Smooth muscle cell (in vitro differentiated cells): ENCODE measurements at regions not wholly inside any gene's neighbourhood (a gene's known extent, or its start where the extent isn't known, plus 50 kb on each side); places are given as distances from the start of the nearest gene placed in this dataset.

ENCODE experiments used
- DNase-seq: peaks from one replicate; lab custom pipeline; 2025; ENCODE audit not compliant: unreplicated experiment; lab: John Stamatoyannopoulos, UW
- H2AFZ ChIP-seq: fragments of 200-600 bp; sonication (generic); 2 replicates; pipeline ENCODE4 v1.6.0; 2016; ENCODE audit warnings: antibody characterized with exemption, low read depth, mild to moderate bottlenecking
- H3F3A ChIP-seq: fragments of 200-600 bp; sonication (generic); 2 replicates; pipeline ENCODE4 v1.6.0; 2017; ENCODE audit warnings: antibody characterized with exemption, low read depth
- H3K27ac ChIP-seq: fragments of 200-600 bp; sonication (generic); 2 replicates; pipeline ENCODE4 v1.5.1; 2016; ENCODE audit warnings: low read depth, mild to moderate bottlenecking
- H3K27me3 ChIP-seq: fragments of 200-600 bp; sonication (generic); 2 replicates; pipeline ENCODE4 v1.6.1; 2016; ENCODE audit warnings: low read depth, mild to moderate bottlenecking
- H3K36me3 ChIP-seq: fragments of 200-600 bp; sonication (generic); 2 replicates; pipeline ENCODE4 v1.5.1; 2016; ENCODE audit warnings: low read depth
- H3K4me1 ChIP-seq: fragments of 200-600 bp; sonication (generic); 2 replicates; pipeline ENCODE4 v1.5.1; 2016; ENCODE audit warnings: low read depth
- H3K4me2 ChIP-seq: fragments of 200-600 bp; sonication (generic); 2 replicates; pipeline ENCODE4 v1.6.0; 2016; ENCODE audit warnings: mild to moderate bottlenecking
- H3K4me3 ChIP-seq: fragments of 200-600 bp; sonication (generic); 2 replicates; pipeline ENCODE4 v1.5.1; 2016; ENCODE audit warnings: mild to moderate bottlenecking
- H3K79me2 ChIP-seq: fragments of 200-600 bp; sonication (generic); 2 replicates; pipeline ENCODE4 v1.6.0; 2016; ENCODE audit warnings: low read depth, mild to moderate bottlenecking
- H3K9ac ChIP-seq: fragments of 200-600 bp; sonication (generic); 2 replicates; pipeline ENCODE4 v1.6.0; 2016; ENCODE audit warnings: low read depth
- H3K9me3 ChIP-seq: fragments of 200-600 bp; sonication (generic); replicated peaks from 2 replicates; pipeline ENCODE4 v1.5.1; 2016; ENCODE audit warnings: low read depth
- H4K20me1 ChIP-seq: fragments of 200-600 bp; sonication (generic); 2 replicates; pipeline ENCODE4 v1.6.0; 2016; ENCODE audit warnings: low read depth
- CTCF ChIP-seq: fragments of 200-600 bp; sonication (generic); IDR thresholded peaks from 2 replicates; pipeline ENCODE4 v1.5.1; 2017; ENCODE audit warnings: borderline replicate concordance, mild to moderate bottlenecking, antibody characterized with exemption; ENCODE audit not compliant: insufficient read depth, poor library complexity, severe bottlenecking
- WGBS: methylation state at CpG from one replicate; pipeline ENCODE4 v1.1.7; 2016; ENCODE audit warnings: low lambda C conversion rate; 5-methylcytosine and 5-hydroxymethylcytosine counted together

DNA sequence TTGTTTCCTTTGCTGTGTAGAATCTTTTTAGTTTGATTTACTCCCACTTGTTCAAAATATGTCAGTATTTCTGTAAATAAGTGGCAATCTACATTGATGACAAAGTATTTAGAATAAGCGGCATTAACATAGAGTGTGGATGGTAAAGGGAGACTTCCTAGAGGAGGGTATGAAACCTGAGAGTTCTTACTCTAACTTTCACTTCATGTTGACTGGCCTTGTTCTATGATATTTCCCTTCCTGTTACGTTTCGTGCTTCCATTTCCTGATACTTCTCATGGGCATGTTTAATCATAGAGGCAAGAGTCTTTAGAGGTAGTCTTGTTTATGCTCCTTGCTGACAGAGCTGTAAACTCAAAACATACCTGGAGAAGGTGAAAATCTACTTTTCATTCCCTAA, 408.9 kb downstream of the GLUD2 start:
- Histone ChIP-seq H3K27ac (no peak overlapping the region), H2AFZ (no peak overlapping the region), H4K20me1 (no peaks in the 10 kb centered on the region), H3K79me2 (no peaks in the 10 kb centered on the region), H3K4me1 (no peaks in the 10 kb centered on the region), H3K27me3 (no peaks in the 10 kb centered on the region), H3K36me3 (no peaks in the 10 kb centered on the region), H3K4me2 (no peak overlapping the region), H3K4me3 (no peak overlapping the region), H3K9ac (no peak overlapping the region), H3F3A (no peaks in the 10 kb centered on the region), H3K9me3 (peaks cover 4% of the 10 kb centered on the region)
- 69% methylated on average over 3 of the region's 3 CpGs for WGBS
- no peak for TF ChIP-seq CTCF
- DNase-seq = no peak

- no peak overlapping the region for H3K9ac ChIP-seq
- no peak overlapping the region for H2AFZ ChIP-seq
- H3K79me2 ChIP-seq = no peaks in the 10 kb centered on the region
- H3K4me2 ChIP-seq = no peak overlapping the region
- no peak overlapping the region for H3K4me3 ChIP-seq
- no peaks in the 10 kb centered on the region for H4K20me1 ChIP-seq
- H3K4me1 ChIP-seq = no peaks in the 10 kb centered on the region
- no peaks in the 10 kb centered on the region for H3K36me3 ChIP-seq
- no peak for TF ChIP-seq CTCF
- no peak for DNase-seq
- H3K9me3 ChIP-seq = peaks cover 4% of the 10 kb centered on the region
- WGBS = 61% methylated on average over 1 of the region's 1 CpG
- H3F3A ChIP-seq = no peaks in the 10 kb centered on the region
- H3K27ac ChIP-seq = no peak overlapping the region
- H3K27me3 ChIP-seq = no peaks in the 10 kb centered on the region
These were observed 409.7 kb downstream of the GLUD2 start for GRCh38 chrX:121457096-121457495.

- Histone ChIP-seq H3K9ac (no peak overlapping the region), H3K27me3 (no peaks in the 10 kb centered on the region), H4K20me1 (no peaks in the 10 kb centered on the region), H2AFZ (no peak overlapping the region), H3K4me2 (no peak overlapping the region), H3K4me3 (no peak overlapping the region), H3K9me3 (no peaks in the 10 kb centered on the region), H3K4me1 (no peaks in the 10 kb centered on the region), H3F3A (no peaks in the 10 kb centered on the region), H3K27ac (no peak overlapping the region), H3K36me3 (no peaks in the 10 kb centered on the region), H3K79me2 (no peaks in the 10 kb centered on the region)
- TF ChIP-seq CTCF = no peak
- DNase-seq = no peak
- 84% methylated on average over 4 of the region's 4 CpGs for WGBS
These were observed 432.0 kb downstream of the GLUD2 start for GRCh38 chrX:121479406-121479805.

- Histone ChIP-seq H3K4me1 (no peaks in the 10 kb centered on the region), H2AFZ (no peak overlapping the region), H3K36me3 (no peaks in the 10 kb centered on the region), H3K4me2 (no peak overlapping the region), H3K9ac (no peak overlapping the region), H3K9me3 (no peaks in the 10 kb centered on the region), H3K4me3 (no peak overlapping the region), H3K79me2 (no peaks in the 10 kb centered on the region), H4K20me1 (no peaks in the 10 kb centered on the region), H3K27ac (no peak overlapping the region), H3F3A (no peaks in the 10 kb centered on the region), H3K27me3 (no peaks in the 10 kb centered on the region)
- WGBS = 30% methylated on average over 1 of the region's 1 CpG
- no peak for TF ChIP-seq CTCF
- no peak for DNase-seq
These were observed 449.6 kb downstream of the GLUD2 start for GRCh38 chrX:121496966-121497365.
